ENCODE measurements at regions not wholly inside any gene's neighbourhood (a gene's known extent, or its start where the extent isn't known, plus 50 kb on each side); places are given as distances from the start of the nearest gene placed in this dataset.

DNA sequence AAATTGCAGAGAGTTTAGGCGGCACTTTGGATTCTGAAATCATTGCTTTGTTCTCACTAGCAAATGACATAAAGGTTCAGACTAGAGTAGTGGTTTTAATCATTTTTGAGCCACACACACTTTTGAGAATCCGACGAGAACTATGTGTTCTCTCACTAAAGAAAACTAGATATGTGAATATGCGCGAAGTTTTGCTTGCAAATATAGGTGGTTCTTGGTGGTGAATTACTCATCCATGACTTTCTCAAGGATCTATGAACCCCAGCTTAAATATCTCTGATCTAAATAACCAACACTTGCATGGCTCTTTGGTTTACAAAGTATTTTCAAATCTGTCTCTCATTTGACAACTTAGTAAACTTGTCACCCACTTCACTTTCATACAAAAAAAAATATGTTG is 54.8 kb downstream of the NOG start:
- H3K4me1 ChIP-seq: no peaks in the 10 kb centered on the region
- whole genome bisulfite sequencing, 2 donors: 73 to 74% methylated on average over 5 of the region's 5 CpGs
- no peak for DNase-seq (ENCODE audit: low spot score in 2 of 2)
- no peaks in the 10 kb centered on the region for H3K36me3 ChIP-seq
- no peak overlapping the region for H3K4me3 ChIP-seq
- no peak overlapping the region for H3K27ac ChIP-seq
- peaks cover 0 to 5% (median 0%) of the 10 kb centered on the region in 4 donors for H3K9me3 ChIP-seq
- TF ChIP-seq, protein P1, sequence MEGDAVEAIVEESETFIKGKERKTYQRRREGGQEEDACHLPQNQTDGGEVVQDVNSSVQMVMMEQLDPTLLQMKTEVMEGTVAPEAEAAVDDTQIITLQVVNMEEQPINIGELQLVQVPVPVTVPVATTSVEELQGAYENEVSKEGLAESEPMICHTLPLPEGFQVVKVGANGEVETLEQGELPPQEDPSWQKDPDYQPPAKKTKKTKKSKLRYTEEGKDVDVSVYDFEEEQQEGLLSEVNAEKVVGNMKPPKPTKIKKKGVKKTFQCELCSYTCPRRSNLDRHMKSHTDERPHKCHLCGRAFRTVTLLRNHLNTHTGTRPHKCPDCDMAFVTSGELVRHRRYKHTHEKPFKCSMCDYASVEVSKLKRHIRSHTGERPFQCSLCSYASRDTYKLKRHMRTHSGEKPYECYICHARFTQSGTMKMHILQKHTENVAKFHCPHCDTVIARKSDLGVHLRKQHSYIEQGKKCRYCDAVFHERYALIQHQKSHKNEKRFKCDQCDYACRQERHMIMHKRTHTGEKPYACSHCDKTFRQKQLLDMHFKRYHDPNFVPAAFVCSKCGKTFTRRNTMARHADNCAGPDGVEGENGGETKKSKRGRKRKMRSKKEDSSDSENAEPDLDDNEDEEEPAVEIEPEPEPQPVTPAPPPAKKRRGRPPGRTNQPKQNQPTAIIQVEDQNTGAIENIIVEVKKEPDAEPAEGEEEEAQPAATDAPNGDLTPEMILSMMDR (IDR thresholded peaks at IDR 0.05): no peak
- TF ChIP-seq POLR2A (IDR thresholded peaks at IDR 0.05): no peak
- no peak for TF ChIP-seq EP300 (IDR thresholded peaks at IDR 0.05)
- no peaks in the 10 kb centered on the region for H3K27me3 ChIP-seq

GRCh38 chr17:56648806-56649205 is 55.3 kb downstream of the NOG start:
- no peaks in the 10 kb centered on the region for H3K27me3 ChIP-seq
- no peaks in the 10 kb centered on the region for H3K4me1 ChIP-seq
- 59 to 65% methylated on average over 2 of the region's 2 CpGs for WGBS, 2 donors
- H3K27ac ChIP-seq: no peak overlapping the region
- H3K4me3 ChIP-seq: no peak overlapping the region
- TF ChIP-seq EP300 (IDR thresholded peaks at IDR 0.05) (no peak), POLR2A (IDR thresholded peaks at IDR 0.05) (no peak)
- TF ChIP-seq, protein P1 (IDR thresholded peaks at IDR 0.05): no peak
- H3K36me3 ChIP-seq: no peaks in the 10 kb centered on the region
- no peak for DNase-seq (ENCODE audit: low spot score in 2 of 2)
- H3K9me3 ChIP-seq: peaks cover 0 to 5% (median 0%) of the 10 kb centered on the region in 4 donors

GRCh38 chr17:56652628-56653027 is 59.1 kb downstream of the NOG start:
- DNase-seq (ENCODE audit: low spot score in 2 of 2): no peak
- Histone ChIP-seq H3K36me3 (no peaks in the 10 kb centered on the region), H3K27ac (no peak overlapping the region), H3K9me3 (peaks cover 0 to 13% (median 0%) of the 10 kb centered on the region in 4 donors), H3K4me1 (no peaks in the 10 kb centered on the region), H3K4me3 (no peak overlapping the region), H3K27me3 (no peaks in the 10 kb centered on the region)
- TF ChIP-seq EP300 (IDR thresholded peaks at IDR 0.05): no peak
- TF ChIP-seq POLR2A (IDR thresholded peaks at IDR 0.05): no peak
- TF ChIP-seq, protein P1 (IDR thresholded peaks at IDR 0.05): no peak
- WGBS, 2 donors: 37 to 39% methylated on average over 2 of the region's 2 CpGs

- no peak for DNase-seq (ENCODE audit: low spot score in 2 of 2)
- Histone ChIP-seq H3K9me3 (peaks cover 0 to 13% (median 0%) of the 10 kb centered on the region in 4 donors), H3K4me1 (no peaks in the 10 kb centered on the region), H3K36me3 (no peaks in the 10 kb centered on the region), H3K27ac (no peak overlapping the region), H3K27me3 (no peaks in the 10 kb centered on the region), H3K4me3 (no peak overlapping the region)
- WGBS, 2 donors: 28 to 33% methylated on average over 3 of the region's 3 CpGs
- no peak for TF ChIP-seq EP300 (IDR thresholded peaks at IDR 0.05)
- TF ChIP-seq POLR2A (IDR thresholded peaks at IDR 0.05): no peak
- TF ChIP-seq, protein P1 (IDR thresholded peaks at IDR 0.05): no peak
Measured at GRCh38 chr17:56653877-56654276, 60.4 kb downstream of the NOG start.

- TF ChIP-seq EP300 (IDR thresholded peaks at IDR 0.05): no peak
- 60 to 61% methylated on average over 5 of the region's 5 CpGs for WGBS, 2 donors
- Histone ChIP-seq H3K27me3 (no peaks in the 10 kb centered on the region), H3K4me1 (no peaks in the 10 kb centered on the region), H3K36me3 (no peaks in the 10 kb centered on the region), H3K4me3 (no peak overlapping the region), H3K27ac (no peak overlapping the region), H3K9me3 (peaks cover 0 to 13% (median 0%) of the 10 kb centered on the region in 4 donors)
- no peak for DNase-seq (ENCODE audit: low spot score in 2 of 2)
Measured at GRCh38 chr17:56656701-56657327, 63.3 kb downstream of the NOG start.

Data from tibial nerve (tissue), 4 donors.